HG02642 (cell line): ENCODE measurements at regions not wholly inside any gene's neighbourhood (a gene's known extent, or its start where the extent isn't known, plus 50 kb on each side); places are given as distances from the start of the nearest gene placed in this dataset.

Experiments used
- ATAC-seq: cut with Tn5 transposase; IDR thresholded peaks from one replicate; pipeline ENCODE4 v1.9.1; 2021; ENCODE audit warnings: mild to moderate bottlenecking; ENCODE audit not compliant: unreplicated experiment, poor library complexity

GRCh38 chr20:57908704-57909630, 199.2 kb upstream of the PMEPA1 start:
- ATAC-seq, result no peak

GRCh38 chr20:57908226-57908625, 198.4 kb upstream of the PMEPA1 start:
- no peak for ATAC-seq

- no peak for ATAC-seq
Measured at GRCh38 chr20:57907131-57908000, 197.6 kb upstream of the PMEPA1 start.

GRCh38 chr20:57905448-57905847, 195.6 kb upstream of the PMEPA1 start:
- ATAC-seq, result no peak

- no peak for ATAC-seq
Measured at GRCh38 chr20:57904314-57905105, 194.7 kb upstream of the PMEPA1 start.

- peak; percentile 67 for ATAC-seq
Measured at GRCh38 chr20:57902473-57902872, 192.7 kb upstream of the PMEPA1 start.

GRCh38 chr20:57901526-57901925, 191.7 kb upstream of the PMEPA1 start:
- no peak for ATAC-seq

- ATAC-seq, result no peak
Measured at GRCh38 chr20:57900226-57900905, 190.6 kb upstream of the PMEPA1 start.

- no peak for ATAC-seq
Measured at GRCh38 chr20:57899554-57899953, 189.7 kb upstream of the PMEPA1 start.

GRCh38 chr20:57898332-57898731, 188.5 kb upstream of the PMEPA1 start:
- ATAC-seq, result no peak

GRCh38 chr20:57897891-57898290, 188.1 kb upstream of the PMEPA1 start:
- no peak for ATAC-seq

- no peak for ATAC-seq
Measured at GRCh38 chr20:57897156-57897874, 187.5 kb upstream of the PMEPA1 start.

- no peak for ATAC-seq
Measured at GRCh38 chr20:57896563-57896962, 186.7 kb upstream of the PMEPA1 start.

- no peak for ATAC-seq
Measured at GRCh38 chr20:57896017-57896416, 186.2 kb upstream of the PMEPA1 start.

- no peak for ATAC-seq
Measured at GRCh38 chr20:57895161-57895855, 185.5 kb upstream of the PMEPA1 start.

GRCh38 chr20:57894522-57894921, 184.7 kb upstream of the PMEPA1 start:
- no peak for ATAC-seq

GRCh38 chr20:57894096-57894495, 184.3 kb upstream of the PMEPA1 start:
- no peak for ATAC-seq

GRCh38 chr20:57893366-57893999, 183.7 kb upstream of the PMEPA1 start:
- ATAC-seq, result no peak
